Ovary (tissue), 7 donors: ENCODE measurements at regions not wholly inside any gene's neighbourhood (a gene's known extent, or its start where the extent isn't known, plus 50 kb on each side); places are given as distances from the start of the nearest gene placed in this dataset.

Source experiments
- DNase-seq, 5 donors: peaks; one replicate each; pipeline ENCODE4 v3.0.0-alpha.2; 2019 to 2020
- H3K27ac ChIP-seq, 2 donors: fragments of 200-600 bp; one replicate each; pipeline versions ENCODE4 v1.5.1 to v1.8.0; 2019 to 2022
- H3K27me3 ChIP-seq: fragments of 200-600 bp; one replicate; pipeline ENCODE4 v1.8.0; 2022
- H3K36me3 ChIP-seq: fragments of 200-600 bp; sonication (generic); one replicate; pipeline ENCODE4 v1.5.1; 2019
- H3K4me1 ChIP-seq: one replicate; pipeline ENCODE4 v1.8.1; 2013; ENCODE audit warnings: mild to moderate bottlenecking, moderate library complexity; ENCODE audit not compliant: insufficient read depth
- H3K4me3 ChIP-seq: fragments of 200-600 bp; sonication (generic); one replicate; pipeline ENCODE4 v1.5.1; 2017
- H3K9me3 ChIP-seq, 2 donors: fragments of 200-600 bp in 1 of 2; sonication (generic) in 1 of 2; one replicate each; pipeline versions ENCODE4 v1.5.1 to v1.8.1; 2013 to 2019; ENCODE audit warnings: mild to moderate bottlenecking in 1 of 2, moderate library complexity in 1 of 2
- CTCF ChIP-seq, 3 donors: fragments of 450-650 bp in 2 of 3; fragments of 200-600 bp in 1 of 3; IDR thresholded peaks; one replicate each; pipeline versions ENCODE4 v1.5.1 to v1.8.0; 2016 to 2022; ENCODE audit warnings: antibody characterized with exemption in 3 of 3, mild to moderate bottlenecking in 1 of 3
- EP300 ChIP-seq: sonication (generic); formaldehyde crosslinking; IDR thresholded peaks from one replicate; pipeline ENCODE4 v1.6.1; 2017; ENCODE audit warnings: antibody characterized with exemption
- POLR2A ChIP-seq: fragments of 450-650 bp; IDR thresholded peaks from one replicate; pipeline ENCODE4 v1.6.1; 2017; ENCODE audit warnings: antibody characterized with exemption, mild to moderate bottlenecking, moderate library complexity
- WGBS, 3 donors: extraction: QIAGEN DNeasy Blood & Tissue Kit in 1 of 3; methylation state at CpG; one replicate each; pipeline versions ENCODE4 v1.1.5 to v1.1.7; 2013 to 2017; 5-methylcytosine and 5-hydroxymethylcytosine counted together
- intact Hi-C, 4 donors: fragments of 100-400 bp; cut with DNase I; formaldehyde crosslinking; loops; one replicate each; pipeline versions ENCODE4 v1.11.0 to v1.15.1; 2022 to 2023
- donor health status: DM: no; HTN: no; CAD: no; lungs with moderate emphysema.
- donor health status: DM: no; HTN: no; CAD: no.
- donor health status: Bipolar disorder and iron deficiency.
- donor health status: DM: no; HTN: no; CAD: no.
- donor health status: DM: yes; HTN: yes; CAD: no.

DNA sequence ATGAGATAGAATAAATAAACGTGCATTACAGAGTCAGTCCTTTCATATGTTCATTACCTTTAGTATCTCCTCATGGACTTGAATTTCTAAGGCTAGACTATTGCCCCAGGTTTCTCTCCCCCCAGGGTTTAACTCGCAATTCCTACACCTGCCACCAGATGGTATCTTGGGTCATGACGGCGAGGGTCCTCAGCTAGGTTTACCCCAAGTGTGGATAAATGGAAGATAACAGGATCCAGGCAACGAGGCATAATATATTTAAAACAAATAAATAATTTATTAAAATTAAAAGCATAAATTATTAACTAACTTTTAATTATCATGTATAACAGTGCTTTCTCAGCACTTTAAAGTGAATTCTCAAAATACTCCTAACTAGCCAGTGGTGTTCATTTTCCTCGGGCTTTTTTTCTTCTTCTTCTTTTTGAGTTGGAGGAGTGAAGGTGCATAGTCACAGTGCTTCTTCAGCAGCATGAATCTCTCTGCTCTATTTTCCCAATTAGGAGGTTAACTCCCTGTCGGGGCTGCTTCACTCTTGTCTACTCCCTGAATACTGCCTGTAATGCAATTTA is 243.5 kb upstream of the CAND1 start:
- Histone ChIP-seq H3K4me3 (no peak overlapping the region), H3K9me3 (no peaks in the 10 kb centered on the region), H3K27ac (no peak overlapping the region), H3K4me1 (no peaks in the 10 kb centered on the region), H3K36me3 (no peaks in the 10 kb centered on the region), H3K27me3 (no peaks in the 10 kb centered on the region)
- intact Hi-C loops = no loop called here
- peak in 2 of 5 donors; percentile 13 to 18 for DNase-seq
- TF ChIP-seq POLR2A (no peak), EP300 (no peak), CTCF (IDR thresholded peaks at IDR 0.05) (no peak)
- 24 to 34% (median 29%) methylated on average over 7 of the region's 7 CpGs for WGBS, 3 donors

DNA sequence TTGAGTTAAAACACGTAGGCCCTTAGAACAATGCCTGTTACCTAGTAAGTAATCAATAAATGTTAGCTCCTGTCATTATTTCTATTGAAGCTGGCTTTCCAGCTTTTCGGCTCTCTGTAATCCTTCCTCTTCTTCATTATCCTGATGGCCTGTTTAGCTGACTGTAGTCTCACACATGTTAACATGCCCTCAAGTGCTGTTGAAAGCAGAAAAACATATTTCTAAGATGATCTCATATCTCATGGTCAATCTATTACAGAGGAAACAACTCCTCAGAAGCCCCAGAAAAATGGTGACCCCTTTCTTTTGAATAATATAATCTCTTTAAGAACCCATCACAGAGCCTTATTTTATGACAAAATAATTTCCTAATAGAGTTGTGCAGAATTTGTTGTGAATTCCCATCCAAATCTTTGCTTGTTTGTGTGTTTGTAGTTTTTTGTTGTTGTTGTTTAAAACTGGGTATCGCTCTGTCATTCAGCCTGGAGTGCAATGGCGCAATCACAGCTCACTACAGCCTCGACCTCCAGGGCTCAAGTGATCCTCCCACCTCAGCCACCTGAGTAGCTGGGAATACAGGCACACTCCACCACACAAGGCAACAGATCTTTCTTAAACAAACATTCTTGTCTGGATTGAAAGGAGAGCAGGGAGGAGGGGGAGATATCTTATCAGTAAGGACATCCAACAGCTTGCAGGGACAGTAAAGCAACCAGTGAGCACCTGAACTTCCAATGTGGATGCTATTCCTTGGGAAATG is 242.5 kb upstream of the CAND1 start:
- Histone ChIP-seq H3K4me3 (no peak overlapping the region), H3K9me3 (no peaks in the 10 kb centered on the region), H3K36me3 (no peaks in the 10 kb centered on the region), H3K27ac (no peak overlapping the region), H3K27me3 (no peaks in the 10 kb centered on the region), H3K4me1 (no peaks in the 10 kb centered on the region)
- TF ChIP-seq POLR2A = no peak
- TF ChIP-seq CTCF (IDR thresholded peaks at IDR 0.05) = no peak
- TF ChIP-seq EP300 = no peak
- intact Hi-C loops = no loop called here
- 89 to 91% (median 90%) methylated on average over 5 of the region's 5 CpGs for WGBS, 3 donors
- no peak for DNase-seq

GRCh38 chr12:67028529-67028928 is 240.6 kb upstream of the CAND1 start:
- no peaks in the 10 kb centered on the region for H3K36me3 ChIP-seq
- H3K27me3 ChIP-seq = no peaks in the 10 kb centered on the region
- H3K27ac ChIP-seq = no peak overlapping the region
- 73 to 85% (median 85%) methylated on average over 2 of the region's 2 CpGs for WGBS, 3 donors
- TF ChIP-seq CTCF (IDR thresholded peaks at IDR 0.05) (no peak), EP300 (no peak), POLR2A (no peak)
- no peaks in the 10 kb centered on the region for H3K4me1 ChIP-seq
- no peaks in the 10 kb centered on the region for H3K9me3 ChIP-seq
- intact Hi-C loops = no loop called here
- H3K4me3 ChIP-seq = no peak overlapping the region
- DNase-seq = no peak

GRCh38 chr12:67034110-67034879 is 234.9 kb upstream of the CAND1 start:
- H3K4me3 ChIP-seq = no peak overlapping the region
- DNase-seq = no peak
- no peaks in the 10 kb centered on the region for H3K4me1 ChIP-seq
- H3K9me3 ChIP-seq = no peaks in the 10 kb centered on the region
- intact Hi-C loops = no loop called here
- TF ChIP-seq EP300 (no peak), CTCF (IDR thresholded peaks at IDR 0.05) (no peak), POLR2A (no peak)
- WGBS, 3 donors = 67 to 71% (median 68%) methylated on average over 7 of the region's 7 CpGs
- H3K27me3 ChIP-seq = no peaks in the 10 kb centered on the region
- H3K36me3 ChIP-seq = no peaks in the 10 kb centered on the region
- no peak overlapping the region for H3K27ac ChIP-seq
